GM18951 (cell line): ENCODE measurements at regions not wholly inside any gene's neighbourhood (a gene's known extent, or its start where the extent isn't known, plus 50 kb on each side); places are given as distances from the start of the nearest gene placed in this dataset.
"Not testable (repeated sequence)": the region's sequence is repeated elsewhere in the genome, so short reads cannot be mapped to it uniquely, and the experiment has no call there.

Experiments
- POLR2A ChIP-seq: IDR thresholded peaks from 4 replicates; pipeline ENCODE4 v1.6.1; 2011; ENCODE audit warnings: mild to moderate bottlenecking; ENCODE audit not compliant: insufficient read length, insufficient read depth; ENCODE audit errors: extremely low read depth
- in situ Hi-C: fragments of 300-500 bp; cut with MboI; formaldehyde crosslinking; loops from one replicate; pipeline ENCODE4 v1.12.0; 2022; ENCODE audit warnings: low sequenced_read_pairs, mixed read lengths, inconsistent platforms; ENCODE audit not compliant: unreplicated experiment

DNA sequence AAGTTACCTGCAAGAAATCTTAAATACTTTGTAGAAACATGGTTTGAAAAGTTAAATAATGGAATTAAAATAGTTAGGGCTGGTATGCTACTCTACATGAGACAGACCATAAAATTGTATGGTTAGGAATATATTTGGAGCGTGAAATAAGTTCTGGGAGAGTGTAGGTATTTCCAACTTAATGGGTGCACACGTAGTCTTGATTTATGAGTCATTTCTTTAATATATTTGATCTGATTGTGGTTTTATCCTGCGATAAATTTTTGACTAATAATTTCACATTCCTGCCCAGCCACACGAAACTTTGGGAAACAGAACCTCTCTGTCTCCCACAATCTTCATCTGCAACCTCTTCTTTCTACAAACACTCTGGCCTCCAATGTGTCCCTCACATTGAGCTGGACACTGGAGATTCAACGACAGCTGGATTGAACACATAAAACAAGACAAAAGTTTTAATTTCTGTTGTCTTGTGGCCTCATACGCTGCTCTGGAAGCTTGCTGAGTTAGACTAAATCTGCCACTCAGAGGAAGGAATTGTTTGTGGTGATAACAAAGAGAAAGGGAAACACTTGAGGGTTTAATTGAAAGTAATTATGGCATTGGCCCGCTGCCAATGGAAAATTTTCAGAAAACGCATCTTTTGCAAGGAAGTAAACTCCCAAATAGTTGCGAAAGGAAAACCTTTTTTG is 201.8 kb upstream of the ZNF608 start:
- in situ Hi-C loops: no loop called here

DNA sequence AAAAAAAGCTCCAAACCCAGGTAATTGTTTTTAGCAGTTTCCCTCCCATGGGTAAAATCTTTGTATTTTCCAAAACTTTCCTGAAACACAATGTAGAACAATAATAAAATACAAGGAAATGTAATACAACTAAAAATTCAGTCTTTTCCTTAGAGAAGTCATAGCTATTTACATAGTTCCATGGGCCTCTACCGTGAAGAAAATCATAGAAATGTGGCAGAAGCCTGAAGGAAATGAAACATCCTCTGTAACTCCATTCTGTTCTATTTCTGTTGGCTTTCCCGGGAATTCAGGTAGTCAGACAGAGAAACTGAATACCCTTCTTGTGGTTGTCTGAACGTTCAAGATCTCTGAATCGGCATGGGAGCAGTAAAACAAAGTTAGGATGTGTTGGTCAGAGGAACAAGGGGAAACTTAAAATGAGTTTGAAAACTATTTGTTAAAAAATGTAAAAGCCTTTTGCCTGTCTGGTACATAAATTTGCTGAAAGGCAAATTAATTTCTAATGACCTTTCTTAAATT is 202.4 kb upstream of the ZNF608 start:
- TF ChIP-seq POLR2A: no peak

More for the DNA sequence above, 201.8 kb upstream of the ZNF608 start:
- no peak for TF ChIP-seq POLR2A

DNA sequence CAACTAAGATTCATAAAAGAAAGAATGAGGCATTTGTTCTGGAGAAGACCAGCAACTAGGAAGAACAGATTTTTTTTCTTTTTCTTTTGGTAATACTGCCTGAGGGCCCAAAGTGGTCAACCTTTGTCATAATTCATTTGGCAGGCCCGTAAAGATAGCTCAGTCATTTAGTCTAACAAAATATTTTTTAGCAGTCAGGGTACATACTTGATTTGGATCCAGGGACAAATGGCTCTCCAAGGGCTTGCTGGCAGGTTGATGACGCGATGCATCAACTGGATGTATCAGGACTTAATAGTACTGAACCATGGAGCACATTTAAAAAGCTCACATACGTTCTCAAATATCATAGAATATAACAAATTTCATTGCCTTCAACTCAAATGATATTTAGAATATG is 203.4 kb upstream of the ZNF608 start:
- TF ChIP-seq POLR2A: no peak
- in situ Hi-C loops: no loop called here

More for the DNA sequence above, 202.4 kb upstream of the ZNF608 start:
- in situ Hi-C loops: no loop called here

GRCh38 chr5:124951105-124951504 is 204.7 kb upstream of the ZNF608 start:
- in situ Hi-C loops: no loop called here

DNA sequence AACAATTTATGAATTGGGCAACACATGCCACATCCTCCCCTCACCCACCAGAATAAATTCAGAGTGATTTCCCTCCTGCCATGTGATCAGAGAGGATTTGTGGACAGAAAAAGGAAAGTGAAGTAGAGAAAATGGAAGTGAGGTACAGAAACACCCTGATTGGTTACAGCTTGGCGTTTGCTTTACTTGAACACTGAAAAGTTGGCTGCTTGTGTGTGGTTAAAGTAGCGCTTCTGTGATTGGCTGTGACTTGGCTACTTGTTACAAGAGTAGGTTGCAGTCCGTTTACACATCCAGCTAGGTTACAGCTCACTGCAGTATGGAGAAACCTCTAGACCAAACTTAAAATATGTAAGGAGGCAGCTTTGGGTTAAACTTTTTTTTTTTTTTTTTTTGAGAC is 205.2 kb upstream of the ZNF608 start:
- in situ Hi-C loops: no loop called here
- no peak for TF ChIP-seq POLR2A

More at GRCh38 chr5:124951105-124951504, 204.7 kb upstream of the ZNF608 start:
- TF ChIP-seq POLR2A: no peak

GRCh38 chr5:124952079-124952478 is 205.6 kb upstream of the ZNF608 start:
- TF ChIP-seq POLR2A: peak; percentile 39
- in situ Hi-C loops: no loop called here

DNA sequence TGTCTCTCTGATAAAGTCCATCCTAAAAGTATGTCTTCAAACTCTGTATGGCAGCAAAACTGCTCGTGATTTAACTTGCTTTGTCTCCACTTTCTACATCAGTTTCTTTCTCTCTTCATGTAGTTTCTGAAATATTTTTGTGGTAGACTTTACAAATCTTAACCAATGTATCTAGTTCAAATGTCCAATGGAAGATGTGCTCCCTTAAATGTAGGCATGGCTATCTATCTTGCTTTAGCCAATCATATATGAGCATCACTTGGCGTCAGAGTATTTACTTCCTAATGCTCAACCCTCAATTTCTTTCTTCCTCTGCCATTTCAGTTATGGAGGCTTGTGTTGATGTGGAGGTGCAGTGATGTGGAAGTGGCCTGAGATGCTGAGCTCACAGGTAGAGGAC is 206.1 kb upstream of the ZNF608 start:
- in situ Hi-C loops: no loop called here
- peak; percentile 8 for TF ChIP-seq POLR2A

DNA sequence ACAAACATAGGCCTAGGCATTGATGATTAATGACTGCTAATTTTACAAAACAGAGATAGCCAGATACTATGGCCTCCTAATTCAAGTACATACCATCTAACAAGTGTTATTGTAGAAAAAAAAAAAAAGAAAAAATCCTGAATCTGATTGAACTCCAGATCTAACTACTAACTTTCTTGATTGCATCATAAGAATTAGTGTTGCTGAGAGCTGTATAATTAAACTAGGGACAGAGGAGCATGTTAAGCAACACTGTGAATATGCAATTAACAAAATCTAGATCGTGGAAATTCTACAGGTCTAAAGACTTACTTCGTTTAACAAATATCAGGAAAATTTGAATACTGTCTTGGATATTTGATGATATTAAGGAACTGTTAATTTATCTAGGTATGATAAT is 208.3 kb upstream of the ZNF608 start:
- in situ Hi-C loops: no loop called here
- TF ChIP-seq POLR2A: no peak

DNA sequence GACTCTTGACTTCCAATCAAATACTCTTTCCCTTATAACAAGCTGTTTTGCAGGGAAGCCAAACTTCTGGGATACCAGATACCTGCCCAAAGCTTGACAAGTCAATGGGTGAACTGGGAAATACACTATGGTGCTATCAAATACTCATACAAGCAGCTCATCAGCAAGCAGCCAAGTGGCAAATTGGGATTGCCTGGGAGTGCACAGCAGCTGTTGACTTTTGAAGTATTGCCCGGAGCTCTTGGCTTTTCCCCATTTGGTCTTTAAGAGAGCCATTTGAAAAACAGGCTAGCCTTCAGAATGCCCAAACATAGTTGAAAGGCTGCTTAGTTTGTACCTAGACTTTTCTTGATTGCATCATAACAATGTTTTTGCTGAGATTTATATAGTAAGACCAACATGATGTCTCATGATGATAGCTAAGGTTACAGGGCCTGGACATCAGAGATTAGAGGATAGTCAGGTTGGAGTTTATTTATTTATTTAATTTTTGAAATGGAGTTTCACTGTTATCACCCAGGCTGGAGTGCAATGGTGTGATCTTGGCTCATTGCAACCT is 210.1 kb upstream of the ZNF608 start:
- in situ Hi-C loops: no loop called here

GRCh38 chr5:124957063-124957462 is 210.6 kb upstream of the ZNF608 start:
- no peak for TF ChIP-seq POLR2A
- in situ Hi-C loops: no loop called here

More for the DNA sequence above, 210.1 kb upstream of the ZNF608 start:
- no peak for TF ChIP-seq POLR2A

DNA sequence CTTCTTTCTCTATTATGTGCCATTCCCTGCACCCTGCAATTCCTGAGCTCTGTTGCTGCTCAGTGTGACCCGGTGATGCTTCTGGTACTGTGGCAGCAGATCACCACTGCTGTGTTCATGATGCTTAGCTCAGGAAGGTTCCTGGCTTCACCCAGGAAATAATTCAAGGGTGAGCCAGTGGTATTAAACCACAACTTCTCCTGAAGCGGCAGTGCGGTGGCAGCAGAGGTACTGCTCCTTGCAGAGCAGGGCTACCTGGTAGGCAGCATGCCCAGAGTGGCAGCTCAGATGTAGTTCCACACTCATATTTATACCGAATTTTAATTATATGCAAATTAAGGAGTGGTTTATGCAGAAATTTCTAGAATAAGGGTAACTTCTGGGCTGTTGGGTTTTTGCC is 213.8 kb upstream of the ZNF608 start:
- in situ Hi-C loops: no loop called here
- TF ChIP-seq POLR2A: no peak

- TF ChIP-seq POLR2A: no peak
- in situ Hi-C loops: no loop called here
Measured at GRCh38 chr5:124961521-124961920, 215.1 kb upstream of the ZNF608 start.

- in situ Hi-C loops: no loop called here
- TF ChIP-seq POLR2A: no peak
Measured at GRCh38 chr5:124962111-124962510, 215.7 kb upstream of the ZNF608 start.

- in situ Hi-C loops: no loop called here
- TF ChIP-seq POLR2A: no peak
Measured at GRCh38 chr5:124962735-124963134, 216.3 kb upstream of the ZNF608 start.

- no peak for TF ChIP-seq POLR2A
- in situ Hi-C loops: no loop called here
Measured at GRCh38 chr5:124963236-124963919, 216.9 kb upstream of the ZNF608 start.

DNA sequence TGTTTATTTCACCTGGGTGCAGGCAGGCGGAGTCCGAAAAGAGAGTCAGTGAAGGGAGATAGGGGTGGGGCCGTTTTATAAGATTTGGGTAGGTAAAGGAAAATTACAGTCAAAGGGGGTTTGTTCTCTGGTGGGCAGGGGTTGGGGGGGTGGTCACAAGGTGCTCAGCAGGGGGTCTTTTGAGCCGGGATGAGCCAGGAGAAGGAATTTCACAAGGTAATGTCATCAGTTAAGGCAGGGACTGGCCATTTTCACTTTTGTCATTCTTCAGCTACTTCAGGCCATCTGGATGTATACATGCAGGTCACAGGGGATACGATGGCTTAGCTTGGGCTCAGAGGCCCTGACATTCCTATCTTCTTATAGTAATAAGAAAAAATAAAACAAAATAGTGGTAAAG is 220.3 kb upstream of the ZNF608 start:
- in situ Hi-C loops: not testable (repeated sequence)

- in situ Hi-C loops: not testable (repeated sequence)
Measured at GRCh38 chr5:124970381-124970780, 223.9 kb upstream of the ZNF608 start.
